ENCODE measurements at regions not wholly inside any gene's neighbourhood (a gene's known extent, or its start where the extent isn't known, plus 50 kb on each side); places are given as distances from the start of the nearest gene placed in this dataset.

GRCh38 chr16:86411897-86412296, 98.4 kb upstream of the FOXF1 start:
- ATAC-seq (no peak), DNase-seq (ENCODE audit: low read depth, low spot score) (no peak)
- Histone ChIP-seq H3K4me3 (ENCODE audit: low read depth in 2 of 2, low read length in 2 of 2) (no peak overlapping the region), H3K4me1 (ENCODE audit: control insufficient read depth, insufficient read depth, low read length) (no peaks in the 10 kb centered on the region), H3K9me3 (ENCODE audit: control insufficient read depth, insufficient read depth, low read depth, low read length) (no peaks in the 10 kb centered on the region), H3K36me3 (ENCODE audit: control insufficient read depth, insufficient read depth, low read length) (no peaks in the 10 kb centered on the region), H3K27ac (ENCODE audit: low read length) (no peak overlapping the region), H3K27me3 (ENCODE audit: control insufficient read depth, insufficient read depth, low read length) (no peaks in the 10 kb centered on the region; the same call in 1 of the 2 replicates)
- POLR2A ChIA-PET, result no interaction called here
- intact Hi-C loops (cut with micrococcal nuclease; ENCODE audit: unreplicated experiment) (no loop called here), in situ Hi-C loops (cut with HindIII; ENCODE audit: low pct_unique_long_range_greater_than_20kb, low sequenced_read_pairs) (no loop called here)
- no TSS peak for BruUV-seq (replicated peaks)
- TF ChIP-seq SIN3A (IDR thresholded peaks at IDR 0.05; ENCODE audit: borderline replicate concordance, insufficient read depth, low read depth, low read length), result no peak
- TF ChIP-seq TCF7L2 (IDR thresholded peaks at IDR 0.05; ENCODE audit: low read depth, low read length), result no peak
- TF ChIP-seq, protein P1, sequence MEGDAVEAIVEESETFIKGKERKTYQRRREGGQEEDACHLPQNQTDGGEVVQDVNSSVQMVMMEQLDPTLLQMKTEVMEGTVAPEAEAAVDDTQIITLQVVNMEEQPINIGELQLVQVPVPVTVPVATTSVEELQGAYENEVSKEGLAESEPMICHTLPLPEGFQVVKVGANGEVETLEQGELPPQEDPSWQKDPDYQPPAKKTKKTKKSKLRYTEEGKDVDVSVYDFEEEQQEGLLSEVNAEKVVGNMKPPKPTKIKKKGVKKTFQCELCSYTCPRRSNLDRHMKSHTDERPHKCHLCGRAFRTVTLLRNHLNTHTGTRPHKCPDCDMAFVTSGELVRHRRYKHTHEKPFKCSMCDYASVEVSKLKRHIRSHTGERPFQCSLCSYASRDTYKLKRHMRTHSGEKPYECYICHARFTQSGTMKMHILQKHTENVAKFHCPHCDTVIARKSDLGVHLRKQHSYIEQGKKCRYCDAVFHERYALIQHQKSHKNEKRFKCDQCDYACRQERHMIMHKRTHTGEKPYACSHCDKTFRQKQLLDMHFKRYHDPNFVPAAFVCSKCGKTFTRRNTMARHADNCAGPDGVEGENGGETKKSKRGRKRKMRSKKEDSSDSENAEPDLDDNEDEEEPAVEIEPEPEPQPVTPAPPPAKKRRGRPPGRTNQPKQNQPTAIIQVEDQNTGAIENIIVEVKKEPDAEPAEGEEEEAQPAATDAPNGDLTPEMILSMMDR (IDR thresholded peaks at IDR 0.05), result no peak
- no peak for TF ChIP-seq REST (IDR thresholded peaks at IDR 0.05; ENCODE audit: insufficient read depth in 1 of 2, low read depth in 2 of 2, low read length in 1 of 2)
- no peak for TF ChIP-seq POLR2AphosphoS5 (IDR thresholded peaks at IDR 0.05; ENCODE audit: low read depth, low read length)
- CTCF ChIA-PET, result no interaction called here

DNA sequence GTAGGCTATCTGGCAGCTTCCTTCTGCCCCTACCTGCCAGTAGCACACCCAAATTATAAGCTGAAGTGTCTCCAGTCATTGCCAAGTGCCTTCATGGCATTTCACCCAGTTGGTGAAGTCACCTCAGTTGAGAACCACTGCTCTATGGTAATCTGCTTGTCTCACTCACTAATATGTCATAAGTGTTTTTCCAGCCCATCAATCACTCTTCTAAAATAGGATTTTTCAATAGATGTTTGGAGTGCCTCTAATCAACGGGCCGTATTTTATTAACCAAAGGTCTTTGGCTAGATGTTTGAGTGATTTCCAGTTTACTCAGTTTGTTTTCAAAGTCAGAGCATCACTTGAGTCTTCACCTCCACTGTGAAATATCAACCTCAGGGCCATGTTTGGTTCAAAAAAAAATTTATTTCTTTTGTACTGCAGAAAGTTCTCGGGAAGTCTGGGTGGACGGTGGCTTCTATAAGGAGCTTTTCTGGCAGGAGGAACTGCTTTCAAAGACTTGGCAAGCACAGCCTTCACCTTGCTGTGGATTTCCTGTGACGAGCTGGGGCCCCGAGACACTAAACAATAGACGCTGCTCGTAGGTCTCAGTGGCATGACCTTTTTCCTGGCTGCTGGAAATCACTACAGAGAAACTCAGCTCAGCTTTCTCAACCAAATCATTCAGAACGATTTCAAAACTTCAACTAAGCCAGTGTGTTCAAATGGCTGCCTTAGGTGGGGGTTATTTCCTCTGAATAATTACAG, 95.2 kb upstream of the FOXF1 start:
- TF ChIP-seq POLR2AphosphoS5 (IDR thresholded peaks at IDR 0.05; ENCODE audit: low read depth, low read length) (no peak), SIN3A (IDR thresholded peaks at IDR 0.05; ENCODE audit: borderline replicate concordance, insufficient read depth, low read depth, low read length) (no peak), TCF7L2 (IDR thresholded peaks at IDR 0.05; ENCODE audit: low read depth, low read length) (no peak), REST (IDR thresholded peaks at IDR 0.05; ENCODE audit: insufficient read depth in 1 of 2, low read depth in 2 of 2, low read length in 1 of 2) (no peak)
- TF ChIP-seq, protein P1 (IDR thresholded peaks at IDR 0.05), result no peak
- no peaks in the 10 kb centered on the region for H3K36me3 ChIP-seq (ENCODE audit: control insufficient read depth, insufficient read depth, low read length)
- in situ Hi-C loops (cut with HindIII; ENCODE audit: low pct_unique_long_range_greater_than_20kb, low sequenced_read_pairs) (no loop called here), intact Hi-C loops (cut with micrococcal nuclease; ENCODE audit: unreplicated experiment) (no loop called here)
- DNase-seq (ENCODE audit: low read depth, low spot score) (no peak), ATAC-seq (no peak)
- H3K4me3 ChIP-seq (ENCODE audit: low read depth in 2 of 2, low read length in 2 of 2), result no peak overlapping the region
- ChIA-PET POLR2A (no interaction called here), CTCF (no interaction called here)
- no peaks in the 10 kb centered on the region; the same call in 1 of the 2 replicates for H3K27me3 ChIP-seq (ENCODE audit: control insufficient read depth, insufficient read depth, low read length)
- H3K9me3 ChIP-seq (ENCODE audit: control insufficient read depth, insufficient read depth, low read depth, low read length), result no peaks in the 10 kb centered on the region
- no peaks in the 10 kb centered on the region for H3K4me1 ChIP-seq (ENCODE audit: control insufficient read depth, insufficient read depth, low read length)
- no TSS peak for BruUV-seq (replicated peaks)
- H3K27ac ChIP-seq (ENCODE audit: low read length), result no peak overlapping the region

Measured in Panc1 (cell line).